ENCODE measurements at regions not wholly inside any gene's neighbourhood (a gene's known extent, or its start where the extent isn't known, plus 50 kb on each side); places are given as distances from the start of the nearest gene placed in this dataset.
"Not testable (repeated sequence)": the region's sequence is repeated elsewhere in the genome, so short reads cannot be mapped to it uniquely, and the experiment has no call there.

DNA sequence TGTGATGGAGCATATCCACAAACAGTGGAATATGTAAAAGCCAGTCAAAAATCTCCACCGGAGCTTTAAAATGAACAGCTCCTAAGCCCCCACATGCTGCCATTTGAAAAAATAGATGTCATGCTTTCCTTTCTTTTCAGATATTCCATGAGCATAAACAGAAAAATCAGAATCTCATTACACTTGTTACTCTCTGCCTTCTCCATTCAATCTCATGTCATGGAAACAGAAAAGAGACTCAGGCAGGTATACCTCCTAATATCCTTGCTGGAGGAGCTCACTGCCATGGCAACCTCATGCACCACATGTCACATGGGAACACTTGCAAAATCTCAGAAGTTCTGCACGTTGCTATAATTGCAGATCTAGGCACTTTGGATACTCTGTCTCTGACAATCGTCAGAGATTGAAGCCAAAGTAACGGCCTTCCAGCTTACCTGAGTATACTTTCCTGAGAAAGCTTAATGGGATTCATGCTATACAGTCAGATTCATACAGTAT is 317.0 kb upstream of the ADAMTS9 start:
- no peak for DNase-seq (ENCODE audit: low read depth)
- no peak overlapping the region for H3K4me3 ChIP-seq (ENCODE audit: low read length)
- TF ChIP-seq, protein P1, sequence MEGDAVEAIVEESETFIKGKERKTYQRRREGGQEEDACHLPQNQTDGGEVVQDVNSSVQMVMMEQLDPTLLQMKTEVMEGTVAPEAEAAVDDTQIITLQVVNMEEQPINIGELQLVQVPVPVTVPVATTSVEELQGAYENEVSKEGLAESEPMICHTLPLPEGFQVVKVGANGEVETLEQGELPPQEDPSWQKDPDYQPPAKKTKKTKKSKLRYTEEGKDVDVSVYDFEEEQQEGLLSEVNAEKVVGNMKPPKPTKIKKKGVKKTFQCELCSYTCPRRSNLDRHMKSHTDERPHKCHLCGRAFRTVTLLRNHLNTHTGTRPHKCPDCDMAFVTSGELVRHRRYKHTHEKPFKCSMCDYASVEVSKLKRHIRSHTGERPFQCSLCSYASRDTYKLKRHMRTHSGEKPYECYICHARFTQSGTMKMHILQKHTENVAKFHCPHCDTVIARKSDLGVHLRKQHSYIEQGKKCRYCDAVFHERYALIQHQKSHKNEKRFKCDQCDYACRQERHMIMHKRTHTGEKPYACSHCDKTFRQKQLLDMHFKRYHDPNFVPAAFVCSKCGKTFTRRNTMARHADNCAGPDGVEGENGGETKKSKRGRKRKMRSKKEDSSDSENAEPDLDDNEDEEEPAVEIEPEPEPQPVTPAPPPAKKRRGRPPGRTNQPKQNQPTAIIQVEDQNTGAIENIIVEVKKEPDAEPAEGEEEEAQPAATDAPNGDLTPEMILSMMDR (IDR thresholded peaks at IDR 0.05; ENCODE audit: insufficient read depth, low read depth, low read length, missing control alignments): no peak

GRCh38 chr3:65004306-65004705 is 316.5 kb upstream of the ADAMTS9 start:
- H3K4me3 ChIP-seq (ENCODE audit: low read length): no peak overlapping the region
- TF ChIP-seq, protein P1 (IDR thresholded peaks at IDR 0.05; ENCODE audit: insufficient read depth, low read depth, low read length, missing control alignments): no peak
- DNase-seq (ENCODE audit: low read depth): no peak

DNA sequence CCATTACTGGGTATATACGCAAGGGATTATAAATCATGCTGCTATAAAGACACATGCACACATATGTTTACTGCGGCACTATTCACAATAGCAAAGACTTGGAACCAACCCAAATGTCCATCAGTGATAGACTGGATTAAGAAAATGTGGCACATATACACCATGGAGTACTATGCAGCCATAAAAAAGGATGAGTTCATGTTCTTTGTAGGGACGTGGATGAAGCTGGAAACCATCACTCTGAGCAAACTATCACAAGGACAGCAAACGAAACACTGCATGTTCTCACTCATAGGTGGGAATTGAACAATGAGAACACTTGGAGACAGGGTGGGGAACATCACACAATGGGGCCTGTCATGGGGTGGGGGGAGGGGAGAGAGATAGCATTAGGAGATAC is 313.3 kb upstream of the ADAMTS9 start:
- not testable (repeated sequence) for H3K4me3 ChIP-seq (ENCODE audit: low read length); DNase-seq (ENCODE audit: low read depth)

- no peak overlapping the region for H3K4me3 ChIP-seq (ENCODE audit: low read length)
- TF ChIP-seq, protein P1 (IDR thresholded peaks at IDR 0.05; ENCODE audit: insufficient read depth, low read depth, low read length, missing control alignments): no peak
- peak; percentile 42 for DNase-seq (ENCODE audit: low read depth)
Observed at GRCh38 chr3:64998317-64998716, 310.5 kb upstream of the ADAMTS9 start.

GRCh38 chr3:64995857-64996551 is 308.2 kb upstream of the ADAMTS9 start:
- no peak for DNase-seq (ENCODE audit: low read depth)
- H3K4me3 ChIP-seq (ENCODE audit: low read length): no peak overlapping the region
- TF ChIP-seq, protein P1 (IDR thresholded peaks at IDR 0.05; ENCODE audit: insufficient read depth, low read depth, low read length, missing control alignments): no peak

GRCh38 chr3:64993781-64994180 is 306.0 kb upstream of the ADAMTS9 start:
- TF ChIP-seq, protein P1 (IDR thresholded peaks at IDR 0.05; ENCODE audit: insufficient read depth, low read depth, low read length, missing control alignments): no peak
- DNase-seq (ENCODE audit: low read depth): no peak
- H3K4me3 ChIP-seq (ENCODE audit: low read length): no peak overlapping the region

GRCh38 chr3:64992530-64993285 is 304.9 kb upstream of the ADAMTS9 start:
- H3K4me3 ChIP-seq (ENCODE audit: low read length): no peak overlapping the region
- DNase-seq (ENCODE audit: low read depth): no peak
- TF ChIP-seq, protein P1 (IDR thresholded peaks at IDR 0.05; ENCODE audit: insufficient read depth, low read depth, low read length, missing control alignments): no peak
